VCaP (cell line): ENCODE measurements at regions not wholly inside any gene's neighbourhood (a gene's known extent, or its start where the extent isn't known, plus 50 kb on each side); places are given as distances from the start of the nearest gene placed in this dataset.

Source experiments
- H3K27ac ChIP-seq: fragments of 450-650 bp; 2 replicates; pipeline ENCODE4 v1.5.1; 2017
- TF ChIP-seq, protein P1 (sequence below): fragments of 450-650 bp; conservative IDR thresholded peaks from 2 replicates; pipeline ENCODE4 v1.5.1; 2017; ENCODE audit warnings: mild to moderate bottlenecking, moderate library complexity

DNA sequence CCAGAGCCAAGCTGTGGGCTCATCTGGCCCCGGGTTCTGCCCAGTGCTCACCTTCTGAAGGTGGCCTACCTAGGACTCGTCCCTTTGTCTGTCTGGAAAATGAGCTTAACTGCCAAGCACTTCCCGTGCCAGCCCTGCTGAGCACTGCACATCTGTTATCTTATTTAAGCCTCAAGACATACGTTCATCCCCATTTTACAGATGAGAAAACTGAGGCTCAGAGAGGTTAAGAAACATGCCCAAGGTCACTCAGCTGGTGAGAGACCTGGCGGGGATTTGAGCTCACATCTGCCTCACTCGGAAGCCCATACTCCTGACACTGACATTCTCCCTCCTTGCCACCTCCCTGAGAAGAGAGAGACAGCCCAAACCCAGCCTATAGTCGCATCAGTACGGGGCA, 226.2 kb downstream of the MN1 start:
- TF ChIP-seq, protein P1, sequence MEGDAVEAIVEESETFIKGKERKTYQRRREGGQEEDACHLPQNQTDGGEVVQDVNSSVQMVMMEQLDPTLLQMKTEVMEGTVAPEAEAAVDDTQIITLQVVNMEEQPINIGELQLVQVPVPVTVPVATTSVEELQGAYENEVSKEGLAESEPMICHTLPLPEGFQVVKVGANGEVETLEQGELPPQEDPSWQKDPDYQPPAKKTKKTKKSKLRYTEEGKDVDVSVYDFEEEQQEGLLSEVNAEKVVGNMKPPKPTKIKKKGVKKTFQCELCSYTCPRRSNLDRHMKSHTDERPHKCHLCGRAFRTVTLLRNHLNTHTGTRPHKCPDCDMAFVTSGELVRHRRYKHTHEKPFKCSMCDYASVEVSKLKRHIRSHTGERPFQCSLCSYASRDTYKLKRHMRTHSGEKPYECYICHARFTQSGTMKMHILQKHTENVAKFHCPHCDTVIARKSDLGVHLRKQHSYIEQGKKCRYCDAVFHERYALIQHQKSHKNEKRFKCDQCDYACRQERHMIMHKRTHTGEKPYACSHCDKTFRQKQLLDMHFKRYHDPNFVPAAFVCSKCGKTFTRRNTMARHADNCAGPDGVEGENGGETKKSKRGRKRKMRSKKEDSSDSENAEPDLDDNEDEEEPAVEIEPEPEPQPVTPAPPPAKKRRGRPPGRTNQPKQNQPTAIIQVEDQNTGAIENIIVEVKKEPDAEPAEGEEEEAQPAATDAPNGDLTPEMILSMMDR, result no peak
- no peak overlapping the region for H3K27ac ChIP-seq

DNA sequence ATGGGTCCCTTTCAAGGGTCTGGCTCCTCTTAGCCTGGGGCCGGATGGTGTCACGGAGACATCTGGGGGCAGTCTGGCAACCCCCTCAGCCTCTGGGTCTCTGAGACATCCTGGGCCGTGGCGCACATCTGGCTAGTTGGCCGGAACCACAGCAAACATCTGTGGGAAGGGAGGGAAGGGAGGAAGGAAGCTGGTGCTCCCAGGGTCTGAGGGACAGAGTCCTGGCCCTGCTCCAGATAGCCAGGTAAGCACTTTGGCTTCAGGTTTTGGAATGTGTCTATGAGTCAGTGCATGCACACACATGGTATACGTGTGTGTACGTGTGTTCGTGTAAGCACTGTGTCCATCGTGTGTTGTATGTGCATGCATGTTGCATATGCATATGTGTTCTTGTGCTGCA, 225.1 kb downstream of the MN1 start:
- TF ChIP-seq, protein P1, result no peak
- no peak overlapping the region for H3K27ac ChIP-seq

DNA sequence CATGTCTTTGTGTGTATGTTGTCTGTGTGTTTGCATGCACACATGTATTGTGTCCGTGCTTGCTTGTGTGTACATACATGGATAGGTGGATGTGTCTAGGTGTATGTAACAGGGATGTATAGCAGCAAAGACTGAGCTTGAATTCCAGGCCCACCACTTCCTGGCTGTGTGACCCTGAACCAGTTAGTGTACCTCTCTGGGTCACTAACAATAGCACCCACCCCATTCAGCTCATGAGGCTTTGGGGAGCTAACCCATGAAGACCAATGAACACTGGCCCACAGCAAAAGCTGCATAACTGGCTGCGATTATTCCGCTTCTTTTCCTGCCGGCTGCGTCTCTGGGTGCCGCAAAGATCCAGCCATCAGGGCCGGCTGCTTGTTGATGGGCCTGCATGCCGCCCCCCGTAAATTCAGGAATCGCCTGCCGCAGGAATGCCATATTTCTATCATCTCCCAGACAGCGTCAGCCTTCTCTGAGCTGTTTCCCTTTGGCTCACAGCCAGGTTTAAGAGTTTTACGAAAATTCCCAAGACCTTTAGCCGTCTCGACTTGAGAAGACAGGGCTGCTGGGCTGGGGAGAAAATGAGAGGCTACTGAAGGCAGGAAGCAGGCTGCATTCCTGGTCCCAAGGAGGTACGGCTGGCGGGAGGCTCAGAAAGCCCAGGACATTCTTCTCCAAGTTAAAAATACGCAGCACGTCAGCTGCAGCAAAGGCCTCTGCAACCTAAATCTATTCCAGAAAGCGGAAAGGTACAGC, 224.6 kb downstream of the MN1 start:
- TF ChIP-seq, protein P1, result no peak

DNA sequence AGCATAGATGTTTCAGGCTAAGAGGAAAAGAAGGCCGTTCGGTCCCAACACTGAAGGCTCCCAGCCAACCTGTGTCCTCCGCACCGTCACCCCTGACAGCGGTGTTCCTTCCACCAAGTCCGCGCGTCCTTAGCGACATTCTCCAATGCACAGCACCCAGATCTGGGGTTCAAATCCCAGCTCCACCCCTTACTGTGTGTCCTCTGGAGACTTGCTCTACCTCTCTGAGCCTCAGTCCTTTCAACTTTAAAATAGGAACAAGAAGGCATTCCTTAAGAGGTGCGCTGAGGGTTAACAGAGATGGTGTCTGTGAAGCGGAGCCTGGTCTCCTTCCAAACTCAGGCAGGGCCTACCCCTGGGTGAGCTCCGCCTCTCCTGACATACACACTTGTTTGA, 224.0 kb downstream of the MN1 start:
- H3K27ac ChIP-seq, result no peak overlapping the region
- TF ChIP-seq, protein P1, result no peak

More for the DNA sequence above, 224.6 kb downstream of the MN1 start:
- H3K27ac ChIP-seq, result no peak overlapping the region

GRCh38 chr22:27578937-27579617, 222.5 kb downstream of the MN1 start:
- no peak overlapping the region for H3K27ac ChIP-seq

DNA sequence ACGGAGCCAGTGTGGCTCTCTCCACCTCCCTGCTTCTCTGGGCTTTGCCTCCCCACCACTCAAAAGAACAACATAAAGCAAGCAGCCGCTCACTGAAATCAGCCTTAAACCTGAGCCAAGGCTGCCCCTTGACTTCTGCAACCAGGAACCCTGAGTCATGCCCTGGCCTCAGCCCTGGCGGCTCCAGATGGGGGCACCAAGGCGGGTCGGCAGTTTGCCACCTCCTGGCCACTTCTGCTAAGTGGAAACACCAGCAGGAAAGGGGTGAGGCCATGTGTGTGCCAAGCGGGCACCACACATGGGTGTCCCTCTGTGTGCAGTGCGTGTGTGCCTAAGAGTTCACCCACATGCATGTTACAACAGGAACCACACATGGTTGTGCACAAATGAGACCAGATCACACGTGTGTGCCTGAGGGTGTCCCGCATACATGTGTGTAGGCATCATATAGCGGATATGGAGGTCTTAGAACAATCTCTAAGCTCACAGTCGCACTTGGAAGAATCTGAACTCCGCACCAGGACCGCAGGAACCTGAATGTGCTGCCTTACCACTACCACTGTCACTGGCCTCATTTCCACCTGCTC, 221.2 kb downstream of the MN1 start:
- H3K27ac ChIP-seq, result no peak overlapping the region
- TF ChIP-seq, protein P1, result no peak

More at GRCh38 chr22:27578937-27579617, 222.5 kb downstream of the MN1 start:
- TF ChIP-seq, protein P1, result no peak

DNA sequence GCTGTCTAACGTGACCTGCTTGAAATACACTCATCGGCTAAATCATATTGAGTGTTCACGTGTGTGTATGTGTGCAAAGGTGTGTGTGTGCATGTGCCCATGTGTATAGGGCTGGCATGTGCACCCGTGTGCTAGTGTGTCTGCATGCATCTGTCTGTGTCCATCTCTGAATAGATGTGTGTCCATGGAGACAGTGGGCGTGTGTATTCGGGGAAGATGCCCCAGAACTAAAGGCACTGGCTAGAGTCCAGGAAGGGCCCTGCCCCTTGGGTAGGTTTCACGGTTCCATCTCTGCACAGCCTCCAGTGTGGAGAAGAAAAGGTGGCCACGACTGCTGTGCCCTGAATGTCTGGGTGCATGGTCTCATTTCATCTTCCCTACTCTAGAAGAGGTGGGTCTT, 220.3 kb downstream of the MN1 start:
- TF ChIP-seq, protein P1, result no peak

More for the DNA sequence above, 220.3 kb downstream of the MN1 start:
- no peak overlapping the region for H3K27ac ChIP-seq
